Hepatocyte (in vitro differentiated cells): ENCODE measurements at regions not wholly inside any gene's neighbourhood (a gene's known extent, or its start where the extent isn't known, plus 50 kb on each side); places are given as distances from the start of the nearest gene placed in this dataset.

Experiments
- DNase-seq: peaks from one replicate; pipeline ENCODE4 v3.0.0-alpha.2; 2016; ENCODE audit warnings: low spot score
- H2AFZ ChIP-seq: fragments of 200-600 bp; sonication (generic); 2 replicates; pipeline ENCODE4 v1.6.0; 2016; ENCODE audit warnings: antibody characterized with exemption, mild to moderate bottlenecking
- H3K27ac ChIP-seq: fragments of 200-600 bp; sonication (generic); 2 replicates; pipeline ENCODE4 v1.5.1; 2016; ENCODE audit warnings: mild to moderate bottlenecking
- H3K27me3 ChIP-seq: fragments of 200-600 bp; sonication (generic); 2 replicates; pipeline ENCODE4 v1.6.1; 2016
- H3K36me3 ChIP-seq: fragments of 200-600 bp; sonication (generic); replicated peaks from 2 replicates; pipeline ENCODE4 v1.5.1; 2016; ENCODE audit warnings: low read depth; ENCODE audit not compliant: insufficient read depth
- H3K4me1 ChIP-seq: fragments of 200-600 bp; sonication (generic); 2 replicates; pipeline ENCODE4 v1.5.1; 2016; ENCODE audit warnings: mild to moderate bottlenecking, moderate library complexity; ENCODE audit not compliant: insufficient read depth
- H3K4me2 ChIP-seq: fragments of 200-600 bp; sonication (generic); 2 replicates; pipeline ENCODE4 v1.6.0; 2016
- H3K4me3 ChIP-seq: fragments of 200-600 bp; sonication (generic); 2 replicates; pipeline ENCODE4 v1.5.1; 2016; ENCODE audit warnings: mild to moderate bottlenecking
- H3K79me2 ChIP-seq: fragments of 200-600 bp; sonication (generic); 2 replicates; pipeline ENCODE4 v1.6.0; 2017; ENCODE audit warnings: mild to moderate bottlenecking
- H3K9me2 ChIP-seq: fragments of 200-600 bp; sonication (generic); replicated peaks from 2 replicates; pipeline ENCODE4 v1.6.0; 2017; ENCODE audit warnings: mild to moderate bottlenecking; ENCODE audit not compliant: insufficient read depth
- H3K9me3 ChIP-seq: fragments of 200-600 bp; sonication (generic); 2 replicates; pipeline ENCODE4 v1.5.1; 2016; ENCODE audit warnings: low read depth, mild to moderate bottlenecking
- H4K20me1 ChIP-seq: fragments of 200-600 bp; sonication (generic); 2 replicates; pipeline ENCODE4 v1.6.0; 2016; ENCODE audit warnings: mild to moderate bottlenecking; ENCODE audit not compliant: insufficient read depth, poor library complexity, severe bottlenecking
- EZH2 ChIP-seq: fragments of 200-600 bp; sonication (generic); IDR thresholded peaks from 2 replicates; pipeline ENCODE4 v1.6.1; 2016; ENCODE audit warnings: antibody characterized with exemption, mild to moderate bottlenecking, borderline replicate concordance
- EZH2phosphoT487 ChIP-seq: fragments of 200-600 bp; sonication (generic); IDR thresholded peaks from one replicate; pipeline ENCODE4 v1.6.1; 2018; ENCODE audit warnings: antibody characterized with exemption, mild to moderate bottlenecking, low read depth, moderate library complexity; ENCODE audit not compliant: unreplicated experiment, severe bottlenecking
- WGBS: methylation state at CpG from one replicate; pipeline ENCODE4 v1.1.6; 2016; ENCODE audit warnings: low lambda C conversion rate; ENCODE audit errors: missing lambda C conversion rate; 5-methylcytosine and 5-hydroxymethylcytosine counted together
- TF ChIP-seq, protein P1 (sequence below): fragments of 200-600 bp; sonication (generic); IDR thresholded peaks from 2 replicates; pipeline ENCODE4 v1.5.1; 2016; ENCODE audit warnings: antibody characterized with exemption, mild to moderate bottlenecking; ENCODE audit not compliant: poor library complexity

GRCh38 chr22:49291169-49291568 is 536.5 kb downstream of the BRD1 start:
- Histone ChIP-seq H3K27ac (no peak overlapping the region), H3K4me3 (no peak overlapping the region), H3K27me3 (no peaks in the 10 kb centered on the region), H3K9me2 (no peaks in the 10 kb centered on the region), H3K4me2 (no peak overlapping the region), H4K20me1 (no peaks in the 10 kb centered on the region), H3K4me1 (no peaks in the 10 kb centered on the region), H2AFZ (no peak overlapping the region), H3K79me2 (no peaks in the 10 kb centered on the region), H3K9me3 (no peaks in the 10 kb centered on the region), H3K36me3 (no peaks in the 10 kb centered on the region)
- WGBS = 80% methylated on average over 13 of the region's 13 CpGs
- DNase-seq = no peak
- TF ChIP-seq EZH2 (no peak), EZH2phosphoT487 (no peak)
- TF ChIP-seq, protein P1, sequence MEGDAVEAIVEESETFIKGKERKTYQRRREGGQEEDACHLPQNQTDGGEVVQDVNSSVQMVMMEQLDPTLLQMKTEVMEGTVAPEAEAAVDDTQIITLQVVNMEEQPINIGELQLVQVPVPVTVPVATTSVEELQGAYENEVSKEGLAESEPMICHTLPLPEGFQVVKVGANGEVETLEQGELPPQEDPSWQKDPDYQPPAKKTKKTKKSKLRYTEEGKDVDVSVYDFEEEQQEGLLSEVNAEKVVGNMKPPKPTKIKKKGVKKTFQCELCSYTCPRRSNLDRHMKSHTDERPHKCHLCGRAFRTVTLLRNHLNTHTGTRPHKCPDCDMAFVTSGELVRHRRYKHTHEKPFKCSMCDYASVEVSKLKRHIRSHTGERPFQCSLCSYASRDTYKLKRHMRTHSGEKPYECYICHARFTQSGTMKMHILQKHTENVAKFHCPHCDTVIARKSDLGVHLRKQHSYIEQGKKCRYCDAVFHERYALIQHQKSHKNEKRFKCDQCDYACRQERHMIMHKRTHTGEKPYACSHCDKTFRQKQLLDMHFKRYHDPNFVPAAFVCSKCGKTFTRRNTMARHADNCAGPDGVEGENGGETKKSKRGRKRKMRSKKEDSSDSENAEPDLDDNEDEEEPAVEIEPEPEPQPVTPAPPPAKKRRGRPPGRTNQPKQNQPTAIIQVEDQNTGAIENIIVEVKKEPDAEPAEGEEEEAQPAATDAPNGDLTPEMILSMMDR = no peak

DNA sequence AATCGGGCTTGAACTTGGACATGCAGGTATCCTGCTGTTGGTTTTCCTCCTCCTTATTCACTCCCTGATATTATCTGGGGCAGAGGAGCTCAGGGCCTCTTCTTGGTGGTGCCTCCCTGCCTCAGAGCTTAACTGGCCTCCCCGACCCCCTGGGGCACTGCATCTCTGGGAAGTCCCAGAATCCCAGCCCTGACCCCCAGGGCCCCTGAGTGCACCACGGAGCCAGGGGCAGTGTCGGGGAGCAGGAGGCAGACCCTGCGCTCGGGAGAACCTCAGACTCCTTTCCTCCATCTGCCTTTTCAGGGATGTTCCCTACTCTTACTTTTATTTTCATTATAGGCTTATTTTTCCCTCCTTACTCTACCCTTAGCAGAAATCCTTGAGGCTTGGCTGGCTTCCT is 537.0 kb downstream of the BRD1 start:
- no peak overlapping the region for H3K4me3 ChIP-seq
- H3K79me2 ChIP-seq = no peaks in the 10 kb centered on the region
- 77% methylated on average over 6 of the region's 6 CpGs for WGBS
- TF ChIP-seq EZH2phosphoT487 (no peak), EZH2 (no peak)
- TF ChIP-seq, protein P1 = no peak
- no peak overlapping the region for H2AFZ ChIP-seq
- H4K20me1 ChIP-seq = no peaks in the 10 kb centered on the region
- H3K27ac ChIP-seq = no peak overlapping the region
- H3K4me1 ChIP-seq = no peaks in the 10 kb centered on the region
- no peak for DNase-seq
- no peaks in the 10 kb centered on the region for H3K9me2 ChIP-seq
- no peaks in the 10 kb centered on the region for H3K36me3 ChIP-seq
- no peak overlapping the region for H3K4me2 ChIP-seq
- H3K9me3 ChIP-seq = no peaks in the 10 kb centered on the region
- H3K27me3 ChIP-seq = no peaks in the 10 kb centered on the region

DNA sequence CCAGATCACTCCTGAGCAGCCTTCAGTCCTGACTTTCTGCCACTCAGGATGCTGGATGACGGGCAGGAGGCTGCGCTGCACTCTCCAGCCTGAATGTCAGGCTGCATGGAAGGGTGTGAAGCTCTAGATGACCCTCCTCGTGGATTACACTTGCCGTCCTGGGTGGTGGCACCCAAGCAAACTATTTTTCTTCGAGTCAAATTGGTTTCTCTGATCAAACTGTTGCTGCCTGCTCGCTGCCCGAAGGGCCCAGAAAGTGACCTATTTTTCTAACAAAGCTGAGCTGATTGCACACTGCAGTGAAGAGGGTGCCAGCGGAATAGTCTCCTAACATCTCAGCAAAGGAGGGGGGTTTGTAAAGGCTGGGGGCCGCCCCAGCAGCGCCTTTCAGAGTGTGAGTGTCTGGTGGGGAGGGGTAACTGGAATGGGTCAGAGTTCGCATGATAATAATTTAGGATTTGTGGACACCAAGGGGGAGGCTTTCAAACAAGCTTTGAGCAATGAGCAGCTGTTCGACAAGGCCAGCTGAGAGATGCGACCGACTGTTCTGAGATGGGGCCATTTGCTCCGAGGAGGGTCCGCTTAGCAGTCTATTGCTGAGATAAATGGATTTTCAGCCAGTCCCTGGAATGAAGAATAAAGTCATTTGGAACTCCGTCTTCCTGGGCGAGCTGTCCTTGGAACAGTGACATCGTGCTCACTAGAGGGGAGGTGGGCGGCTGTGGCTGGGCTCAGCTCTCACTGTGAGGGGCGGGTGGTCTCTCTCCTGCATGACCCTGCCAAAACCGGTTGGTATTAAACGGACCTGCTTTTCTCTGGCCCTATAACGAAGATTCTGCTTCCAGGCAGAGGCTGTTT is 537.6 kb downstream of the BRD1 start:
- no peaks in the 10 kb centered on the region for H4K20me1 ChIP-seq
- no peak overlapping the region for H3K4me3 ChIP-seq
- H3K4me1 ChIP-seq = no peaks in the 10 kb centered on the region
- H2AFZ ChIP-seq = no peak overlapping the region
- DNase-seq = no peak
- H3K27ac ChIP-seq = no peak overlapping the region
- no peaks in the 10 kb centered on the region for H3K9me2 ChIP-seq
- WGBS = 86% methylated on average over 24 of the region's 24 CpGs
- H3K4me2 ChIP-seq = no peak overlapping the region
- no peaks in the 10 kb centered on the region for H3K27me3 ChIP-seq
- no peaks in the 10 kb centered on the region for H3K36me3 ChIP-seq
- H3K79me2 ChIP-seq = no peaks in the 10 kb centered on the region
- TF ChIP-seq, protein P1 = no peak
- no peak for TF ChIP-seq EZH2phosphoT487
- TF ChIP-seq EZH2 = no peak
- H3K9me3 ChIP-seq = no peaks in the 10 kb centered on the region
